ENCODE measurements at regions not wholly inside any gene's neighbourhood (a gene's known extent, or its start where the extent isn't known, plus 50 kb on each side); places are given as distances from the start of the nearest gene placed in this dataset.

- TF ChIP-seq ZNF670 (CRISPR knock-in tag; IDR thresholded peaks at IDR 0.05; ENCODE audit: borderline replicate concordance) (0 out of 2 replicates have a peak, but pooled peaks have one; percentile 4), SATB2 (CRISPR knock-in tag; IDR thresholded peaks at IDR 0.05) (no peak), SNAPC2 (CRISPR knock-in tag; IDR thresholded peaks at IDR 0.05) (no peak), ZKSCAN5 (CRISPR knock-in tag; IDR thresholded peaks at IDR 0.05) (no peak), CBX5 (CRISPR knock-in tag; IDR thresholded peaks at IDR 0.05; ENCODE audit: borderline replicate concordance) (peak; percentile 11; the same call in 1 of the 2 replicates), HMG20A (CRISPR knock-in tag; IDR thresholded peaks at IDR 0.05; ENCODE audit: borderline replicate concordance) (no peak), ZBTB38 (CRISPR knock-in tag; IDR thresholded peaks at IDR 0.05) (no peak), HOXA7 (CRISPR knock-in tag; IDR thresholded peaks at IDR 0.05) (no peak), HBP1 (CRISPR knock-in tag; IDR thresholded peaks at IDR 0.05; ENCODE audit: low read depth) (no peak), KLF12 (CRISPR knock-in tag; IDR thresholded peaks at IDR 0.05; ENCODE audit: borderline replicate concordance) (no peak), THAP7 (CRISPR knock-in tag; IDR thresholded peaks at IDR 0.05) (peak; percentile 68; the same call in 1 of the 2 replicates), ZNF740 (CRISPR knock-in tag; IDR thresholded peaks at IDR 0.05) (no peak), ZNF607 (CRISPR knock-in tag; IDR thresholded peaks at IDR 0.05; ENCODE audit: borderline replicate concordance) (0 out of 2 replicates have a peak, but pooled peaks have one; percentile 44), MEIS1 (CRISPR knock-in tag; IDR thresholded peaks at IDR 0.05; ENCODE audit: borderline replicate concordance) (no peak), ZNF788 (CRISPR knock-in tag; IDR thresholded peaks at IDR 0.05; ENCODE audit: borderline replicate concordance) (peak; percentile 30; the same call in 1 of the 2 replicates), KDM5B (CRISPR knock-in tag; IDR thresholded peaks at IDR 0.05; ENCODE audit: borderline replicate concordance) (no peak; the same call in 1 of the 2 replicates), SNAI1 (CRISPR knock-in tag; IDR thresholded peaks at IDR 0.05; ENCODE audit: borderline replicate concordance) (no peak)
- TF ChIP-seq, protein P1, sequence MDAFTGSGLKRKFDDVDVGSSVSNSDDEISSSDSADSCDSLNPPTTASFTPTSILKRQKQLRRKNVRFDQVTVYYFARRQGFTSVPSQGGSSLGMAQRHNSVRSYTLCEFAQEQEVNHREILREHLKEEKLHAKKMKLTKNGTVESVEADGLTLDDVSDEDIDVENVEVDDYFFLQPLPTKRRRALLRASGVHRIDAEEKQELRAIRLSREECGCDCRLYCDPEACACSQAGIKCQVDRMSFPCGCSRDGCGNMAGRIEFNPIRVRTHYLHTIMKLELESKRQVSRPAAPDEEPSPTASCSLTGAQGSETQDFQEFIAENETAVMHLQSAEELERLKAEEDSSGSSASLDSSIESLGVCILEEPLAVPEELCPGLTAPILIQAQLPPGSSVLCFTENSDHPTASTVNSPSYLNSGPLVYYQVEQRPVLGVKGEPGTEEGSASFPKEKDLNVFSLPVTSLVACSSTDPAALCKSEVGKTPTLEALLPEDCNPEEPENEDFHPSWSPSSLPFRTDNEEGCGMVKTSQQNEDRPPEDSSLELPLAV (CRISPR knock-in tag; conservative IDR thresholded peaks at IDR 0.05; ENCODE audit: low read depth): no peak
- TF ChIP-seq, protein P2, sequence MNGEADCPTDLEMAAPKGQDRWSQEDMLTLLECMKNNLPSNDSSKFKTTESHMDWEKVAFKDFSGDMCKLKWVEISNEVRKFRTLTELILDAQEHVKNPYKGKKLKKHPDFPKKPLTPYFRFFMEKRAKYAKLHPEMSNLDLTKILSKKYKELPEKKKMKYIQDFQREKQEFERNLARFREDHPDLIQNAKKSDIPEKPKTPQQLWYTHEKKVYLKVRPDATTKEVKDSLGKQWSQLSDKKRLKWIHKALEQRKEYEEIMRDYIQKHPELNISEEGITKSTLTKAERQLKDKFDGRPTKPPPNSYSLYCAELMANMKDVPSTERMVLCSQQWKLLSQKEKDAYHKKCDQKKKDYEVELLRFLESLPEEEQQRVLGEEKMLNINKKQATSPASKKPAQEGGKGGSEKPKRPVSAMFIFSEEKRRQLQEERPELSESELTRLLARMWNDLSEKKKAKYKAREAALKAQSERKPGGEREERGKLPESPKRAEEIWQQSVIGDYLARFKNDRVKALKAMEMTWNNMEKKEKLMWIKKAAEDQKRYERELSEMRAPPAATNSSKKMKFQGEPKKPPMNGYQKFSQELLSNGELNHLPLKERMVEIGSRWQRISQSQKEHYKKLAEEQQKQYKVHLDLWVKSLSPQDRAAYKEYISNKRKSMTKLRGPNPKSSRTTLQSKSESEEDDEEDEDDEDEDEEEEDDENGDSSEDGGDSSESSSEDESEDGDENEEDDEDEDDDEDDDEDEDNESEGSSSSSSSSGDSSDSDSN (CRISPR knock-in tag; IDR thresholded peaks at IDR 0.05): no peak; the same call in 1 of the 2 replicates
- TF ChIP-seq, protein P3, sequence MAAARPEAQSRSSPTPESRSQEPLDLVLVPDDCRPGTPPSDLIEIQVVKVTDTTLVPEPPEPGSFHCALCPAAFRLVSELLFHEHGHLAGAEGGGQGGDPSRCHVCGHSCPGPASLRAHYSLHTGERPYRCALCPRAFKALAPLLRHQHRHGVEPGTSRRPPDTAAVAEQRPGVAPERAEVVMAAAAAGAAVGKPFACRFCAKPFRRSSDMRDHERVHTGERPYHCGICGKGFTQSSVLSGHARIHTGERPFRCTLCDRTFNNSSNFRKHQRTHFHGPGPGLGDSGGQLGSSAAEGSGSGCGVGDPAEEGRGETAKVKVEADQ (CRISPR knock-in tag; IDR thresholded peaks at IDR 0.05; ENCODE audit: borderline replicate concordance): no peak
Measured at GRCh38 chr20:17848249-17849048, 120.1 kb downstream of the SNX5 start (continued).

All from HepG2 (cell line).